ENCODE measurements at regions not wholly inside any gene's neighbourhood (a gene's known extent, or its start where the extent isn't known, plus 50 kb on each side); places are given as distances from the start of the nearest gene placed in this dataset.

DNA sequence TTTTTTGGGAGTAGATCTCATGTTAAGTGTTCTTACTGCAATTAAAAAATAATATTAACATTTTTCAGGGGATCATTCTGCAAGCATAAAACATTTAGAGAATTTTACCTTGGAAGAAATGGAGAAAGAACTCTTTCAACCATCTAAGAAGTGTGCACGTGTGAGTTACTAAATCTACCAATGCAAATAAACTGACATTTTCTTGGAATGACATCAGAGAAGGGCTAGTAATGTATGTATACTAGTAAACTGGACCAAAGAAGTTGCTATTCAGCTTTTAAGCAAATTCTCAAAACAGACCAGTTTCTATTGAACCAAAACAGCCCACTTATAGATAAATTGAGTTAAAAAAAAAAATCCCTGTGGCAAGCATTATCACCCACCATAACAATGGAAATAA is 191.2 kb downstream of the BTBD3 start:
- TF ChIP-seq EP300 (IDR thresholded peaks at IDR 0.05; ENCODE audit: borderline replicate concordance) (no peak), TEAD4 (IDR thresholded peaks at IDR 0.05) (no peak), FOXM1 (IDR thresholded peaks at IDR 0.05; ENCODE audit: borderline replicate concordance, low read depth) (no peak), YY1 (IDR thresholded peaks at IDR 0.05; ENCODE audit: low read depth) (no peak), TAF1 (IDR thresholded peaks at IDR 0.05; ENCODE audit: low read depth) (no peak), ZBTB7A (IDR thresholded peaks at IDR 0.05; ENCODE audit: low read depth) (no peak), RAD21 (IDR thresholded peaks at IDR 0.05; ENCODE audit: low read depth) (no peak), CREB1 (IDR thresholded peaks at IDR 0.05; ENCODE audit: low read depth) (no peak), TCF12 (IDR thresholded peaks at IDR 0.05; ENCODE audit: low read depth) (no peak), NFIC (IDR thresholded peaks at IDR 0.05) (no peak), EGR1 (IDR thresholded peaks at IDR 0.05) (no peak), CEBPB (IDR thresholded peaks at IDR 0.05) (no peak)
- TF ChIP-seq, protein P1, sequence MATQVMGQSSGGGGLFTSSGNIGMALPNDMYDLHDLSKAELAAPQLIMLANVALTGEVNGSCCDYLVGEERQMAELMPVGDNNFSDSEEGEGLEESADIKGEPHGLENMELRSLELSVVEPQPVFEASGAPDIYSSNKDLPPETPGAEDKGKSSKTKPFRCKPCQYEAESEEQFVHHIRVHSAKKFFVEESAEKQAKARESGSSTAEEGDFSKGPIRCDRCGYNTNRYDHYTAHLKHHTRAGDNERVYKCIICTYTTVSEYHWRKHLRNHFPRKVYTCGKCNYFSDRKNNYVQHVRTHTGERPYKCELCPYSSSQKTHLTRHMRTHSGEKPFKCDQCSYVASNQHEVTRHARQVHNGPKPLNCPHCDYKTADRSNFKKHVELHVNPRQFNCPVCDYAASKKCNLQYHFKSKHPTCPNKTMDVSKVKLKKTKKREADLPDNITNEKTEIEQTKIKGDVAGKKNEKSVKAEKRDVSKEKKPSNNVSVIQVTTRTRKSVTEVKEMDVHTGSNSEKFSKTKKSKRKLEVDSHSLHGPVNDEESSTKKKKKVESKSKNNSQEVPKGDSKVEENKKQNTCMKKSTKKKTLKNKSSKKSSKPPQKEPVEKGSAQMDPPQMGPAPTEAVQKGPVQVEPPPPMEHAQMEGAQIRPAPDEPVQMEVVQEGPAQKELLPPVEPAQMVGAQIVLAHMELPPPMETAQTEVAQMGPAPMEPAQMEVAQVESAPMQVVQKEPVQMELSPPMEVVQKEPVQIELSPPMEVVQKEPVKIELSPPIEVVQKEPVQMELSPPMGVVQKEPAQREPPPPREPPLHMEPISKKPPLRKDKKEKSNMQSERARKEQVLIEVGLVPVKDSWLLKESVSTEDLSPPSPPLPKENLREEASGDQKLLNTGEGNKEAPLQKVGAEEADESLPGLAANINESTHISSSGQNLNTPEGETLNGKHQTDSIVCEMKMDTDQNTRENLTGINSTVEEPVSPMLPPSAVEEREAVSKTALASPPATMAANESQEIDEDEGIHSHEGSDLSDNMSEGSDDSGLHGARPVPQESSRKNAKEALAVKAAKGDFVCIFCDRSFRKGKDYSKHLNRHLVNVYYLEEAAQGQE (IDR thresholded peaks at IDR 0.05; ENCODE audit: low read depth): no peak
- TF ChIP-seq, protein P2, sequence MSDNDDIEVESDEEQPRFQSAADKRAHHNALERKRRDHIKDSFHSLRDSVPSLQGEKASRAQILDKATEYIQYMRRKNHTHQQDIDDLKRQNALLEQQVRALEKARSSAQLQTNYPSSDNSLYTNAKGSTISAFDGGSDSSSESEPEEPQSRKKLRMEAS (IDR thresholded peaks at IDR 0.05): no peak
- TF ChIP-seq, protein P3, sequence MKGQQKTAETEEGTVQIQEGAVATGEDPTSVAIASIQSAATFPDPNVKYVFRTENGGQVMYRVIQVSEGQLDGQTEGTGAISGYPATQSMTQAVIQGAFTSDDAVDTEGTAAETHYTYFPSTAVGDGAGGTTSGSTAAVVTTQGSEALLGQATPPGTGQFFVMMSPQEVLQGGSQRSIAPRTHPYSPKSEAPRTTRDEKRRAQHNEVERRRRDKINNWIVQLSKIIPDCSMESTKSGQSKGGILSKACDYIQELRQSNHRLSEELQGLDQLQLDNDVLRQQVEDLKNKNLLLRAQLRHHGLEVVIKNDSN (IDR thresholded peaks at IDR 0.05): no peak

DNA sequence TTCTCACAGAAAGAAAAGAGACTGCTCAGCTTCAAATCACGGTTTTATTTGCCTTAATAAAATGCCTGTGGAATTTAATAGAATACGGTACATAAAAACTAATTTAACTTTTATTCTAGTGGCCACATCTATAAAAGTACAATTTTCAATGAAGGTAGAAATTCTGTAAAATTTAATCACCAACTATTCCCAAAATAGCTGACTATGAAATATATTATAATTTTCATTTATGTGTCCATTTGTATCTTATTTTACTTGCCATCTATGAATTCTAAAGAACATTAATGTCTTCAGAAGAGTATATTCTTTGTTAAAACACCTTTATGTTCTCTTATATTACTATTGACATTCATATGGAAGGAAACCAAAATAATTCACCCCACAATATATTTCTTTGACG is 192.6 kb downstream of the BTBD3 start:
- TF ChIP-seq TAF1 (IDR thresholded peaks at IDR 0.05; ENCODE audit: low read depth) (no peak), CEBPB (IDR thresholded peaks at IDR 0.05) (no peak), FOXM1 (IDR thresholded peaks at IDR 0.05; ENCODE audit: borderline replicate concordance, low read depth) (no peak)

DNA sequence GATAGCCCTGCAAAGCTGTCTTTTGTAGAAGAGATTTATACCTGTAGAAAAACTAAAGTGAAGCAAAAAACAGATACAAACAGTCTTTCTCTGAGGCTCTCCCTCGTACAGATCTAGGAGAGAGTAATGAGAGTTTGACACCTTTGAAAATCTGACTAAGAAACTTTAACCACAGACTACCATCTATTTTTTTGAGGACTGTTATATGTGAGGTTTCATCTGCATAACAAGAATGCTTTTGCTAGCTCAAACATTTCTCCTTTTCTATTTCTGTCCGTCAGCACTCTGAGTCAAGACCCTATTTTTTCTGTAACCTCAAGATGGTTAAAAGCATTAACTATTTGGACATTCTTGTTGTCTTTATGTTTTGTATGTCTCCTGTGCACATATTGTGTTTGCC is 193.0 kb downstream of the BTBD3 start:
- no peak for TF ChIP-seq ZBTB7A (IDR thresholded peaks at IDR 0.05; ENCODE audit: low read depth)
- no peak for TF ChIP-seq CEBPB (IDR thresholded peaks at IDR 0.05)
- no peak for TF ChIP-seq CREB1 (IDR thresholded peaks at IDR 0.05; ENCODE audit: low read depth)
- TF ChIP-seq TEAD4 (IDR thresholded peaks at IDR 0.05): no peak
- TF ChIP-seq FOXM1 (IDR thresholded peaks at IDR 0.05; ENCODE audit: borderline replicate concordance, low read depth): no peak
- no peak for TF ChIP-seq TCF12 (IDR thresholded peaks at IDR 0.05; ENCODE audit: low read depth)
- no peak for TF ChIP-seq NFIC (IDR thresholded peaks at IDR 0.05)
- no peak for TF ChIP-seq RAD21 (IDR thresholded peaks at IDR 0.05; ENCODE audit: low read depth)
- no peak for TF ChIP-seq EGR1 (IDR thresholded peaks at IDR 0.05)
- no peak for TF ChIP-seq EP300 (IDR thresholded peaks at IDR 0.05; ENCODE audit: borderline replicate concordance)

DNA sequence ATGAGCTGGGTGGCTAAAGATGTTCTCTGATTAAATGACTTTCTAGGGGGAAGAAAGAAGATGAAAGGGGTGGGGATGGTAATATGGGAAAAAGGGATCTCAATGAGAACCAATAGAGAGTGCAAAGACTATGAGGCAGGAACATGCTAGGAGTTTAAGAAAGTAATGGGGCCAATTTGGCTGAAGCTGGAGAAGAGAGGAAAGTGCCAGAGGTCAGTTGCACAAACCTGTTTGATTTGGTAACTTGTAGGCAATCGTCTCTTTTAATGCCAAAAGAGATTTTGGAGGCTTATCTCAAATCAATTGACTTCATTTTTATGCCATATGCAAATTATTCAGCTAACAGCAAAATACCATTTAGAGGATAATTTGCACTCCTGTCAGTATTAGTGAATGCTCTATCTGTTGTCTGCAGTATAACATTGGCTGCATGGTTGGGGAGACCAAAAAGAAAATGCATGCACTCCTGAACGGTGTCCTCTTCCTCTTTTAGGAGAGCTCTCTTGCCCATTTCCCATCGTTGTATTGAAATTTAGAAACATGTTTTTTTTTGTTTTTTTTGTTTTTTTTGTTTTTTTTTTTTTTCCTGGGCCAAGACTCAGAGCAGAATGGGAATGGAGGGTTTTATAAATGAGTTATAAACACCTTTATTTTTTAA is 193.9 kb downstream of the BTBD3 start:
- TF ChIP-seq, protein P1 (IDR thresholded peaks at IDR 0.05; ENCODE audit: low read depth): no peak
- no peak for TF ChIP-seq CEBPB (IDR thresholded peaks at IDR 0.05)
- no peak for TF ChIP-seq TAF1 (IDR thresholded peaks at IDR 0.05; ENCODE audit: low read depth)
- TF ChIP-seq CREB1 (IDR thresholded peaks at IDR 0.05; ENCODE audit: low read depth): no peak
- TF ChIP-seq EGR1 (IDR thresholded peaks at IDR 0.05): no peak

DNA sequence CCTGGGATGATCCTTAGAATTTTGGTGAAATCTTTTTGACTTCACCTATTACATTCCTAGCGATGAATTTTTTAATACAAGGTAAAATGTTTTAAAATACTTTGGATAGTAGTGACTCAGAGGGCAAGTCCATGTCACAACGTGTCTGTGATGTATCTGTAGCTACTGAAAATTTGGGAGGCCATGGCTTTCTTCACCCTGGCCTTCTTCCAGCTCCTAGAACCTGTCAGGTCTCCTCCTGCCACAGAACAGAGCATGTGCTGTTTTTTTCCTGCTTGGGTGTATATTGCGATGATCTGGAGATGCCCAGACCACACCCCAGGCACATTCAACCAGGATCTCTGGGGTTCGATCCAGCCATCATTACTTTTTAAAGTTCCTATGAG is 194.4 kb downstream of the BTBD3 start:
- TF ChIP-seq, protein P1 (IDR thresholded peaks at IDR 0.05; ENCODE audit: low read depth): no peak
- TF ChIP-seq NFIC (IDR thresholded peaks at IDR 0.05) (no peak), FOXM1 (IDR thresholded peaks at IDR 0.05; ENCODE audit: borderline replicate concordance, low read depth) (no peak), TCF12 (IDR thresholded peaks at IDR 0.05; ENCODE audit: low read depth) (no peak), RAD21 (IDR thresholded peaks at IDR 0.05; ENCODE audit: low read depth) (no peak), TEAD4 (IDR thresholded peaks at IDR 0.05) (no peak), ZBTB7A (IDR thresholded peaks at IDR 0.05; ENCODE audit: low read depth) (no peak), YY1 (IDR thresholded peaks at IDR 0.05; ENCODE audit: low read depth) (no peak), EP300 (IDR thresholded peaks at IDR 0.05; ENCODE audit: borderline replicate concordance) (no peak)
- TF ChIP-seq, protein P2 (IDR thresholded peaks at IDR 0.05): no peak

All from Ishikawa (cell line).